ENCODE measurements at regions not wholly inside any gene's neighbourhood (a gene's known extent, or its start where the extent isn't known, plus 50 kb on each side); places are given as distances from the start of the nearest gene placed in this dataset.

- no peak for TF ChIP-seq YY1 (IDR thresholded peaks at IDR 0.05; ENCODE audit: low read depth, low read length)
- no peak for TF ChIP-seq GABPA (IDR thresholded peaks at IDR 0.05; ENCODE audit: borderline replicate concordance, insufficient read depth, low read length)
Measured at GRCh38 chr10:107814865-107815487, 650.5 kb upstream of the SORCS1 start (continued).
